ENCODE measurements at regions not wholly inside any gene's neighbourhood (a gene's known extent, or its start where the extent isn't known, plus 50 kb on each side); places are given as distances from the start of the nearest gene placed in this dataset.

DNA sequence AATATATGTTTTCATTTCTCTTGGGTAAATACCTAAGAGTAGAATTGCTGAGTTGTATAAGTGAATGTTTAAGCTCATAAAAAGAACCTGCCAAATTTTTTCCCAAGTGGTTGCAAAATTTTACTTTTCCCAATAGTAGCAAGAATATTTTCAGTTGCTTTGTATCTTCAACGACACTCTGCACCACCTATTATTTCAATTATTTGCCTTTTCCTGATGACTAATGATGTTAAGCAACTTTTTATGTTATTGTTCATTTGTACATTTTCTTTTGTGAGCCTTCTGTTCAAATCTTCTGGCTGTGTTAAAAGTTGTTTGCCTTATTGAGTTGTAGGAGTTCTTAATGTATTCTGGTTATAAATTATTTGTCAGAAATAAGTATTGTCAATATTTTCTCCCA lies 299.1 kb upstream of the NRIP1 start (continued):
- no peak for TF ChIP-seq BACH1 (IDR thresholded peaks at IDR 0.05; ENCODE audit: borderline replicate concordance)

DNA sequence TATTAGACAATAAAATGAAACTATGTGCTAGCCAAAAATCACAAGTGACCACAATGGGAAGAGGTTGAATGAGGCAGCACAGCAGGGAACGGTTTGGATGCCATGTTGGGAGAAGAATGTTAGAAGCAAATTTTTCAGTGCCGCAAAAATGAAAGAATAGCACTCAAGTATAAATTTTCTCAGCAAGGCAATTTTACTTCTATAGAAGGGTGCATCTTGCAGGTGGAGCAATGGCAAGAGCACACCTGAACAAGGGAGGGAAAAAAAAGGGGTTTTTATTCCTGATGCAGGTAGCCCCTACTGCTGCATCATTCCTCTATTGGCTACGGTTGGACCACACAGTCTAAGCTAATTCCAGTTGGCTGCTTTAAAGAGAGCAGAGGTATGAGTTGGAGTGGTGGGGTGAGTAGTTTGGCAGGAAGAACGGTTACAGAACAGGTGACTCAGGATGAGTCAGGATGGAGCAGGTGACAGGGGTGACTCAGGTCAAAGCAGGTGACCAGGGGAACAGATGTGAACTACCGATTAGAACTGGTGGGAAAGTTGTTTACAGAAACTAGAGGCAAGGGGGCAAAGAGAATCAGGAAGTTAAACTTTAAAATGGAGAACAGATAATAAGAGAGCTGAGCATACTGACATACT lies 301.1 kb upstream of the NRIP1 start:
- in situ Hi-C loops (cut with MboI): no loop called here
- Histone ChIP-seq H3K4me2 (ENCODE audit: control insufficient read depth, insufficient read depth) (no peak overlapping the region), H3K9me3 (replicated peaks; ENCODE audit: control insufficient read depth, insufficient read depth, low read length) (no peaks in the 10 kb centered on the region; the same call in 2 of the 3 replicates), H3K27me3 (replicated peaks in 1 of 2; ENCODE audit: control insufficient read depth in 2 of 2, insufficient read depth in 2 of 2, low read length in 1 of 2) (no peaks in the 10 kb centered on the region), H3K9ac (ENCODE audit: control insufficient read depth, insufficient read depth, low read length) (no peak overlapping the region), H3K4me1 (ENCODE audit: control insufficient read depth, insufficient read depth, low read length) (no peaks in the 10 kb centered on the region), H3K27ac (ENCODE audit: control insufficient read depth, insufficient read depth) (no peak overlapping the region), H3K79me2 (ENCODE audit: control insufficient read depth, insufficient read depth, low read length) (no peaks in the 10 kb centered on the region), H3K4me3 (no peak overlapping the region), H2AFZ (ENCODE audit: control insufficient read depth, low read depth, low read length) (no peak overlapping the region), H3K36me3 (ENCODE audit: control insufficient read depth in 2 of 2, insufficient read depth in 2 of 2, low read length in 1 of 2) (no peaks in the 10 kb centered on the region), H4K20me1 (ENCODE audit: control insufficient read depth, insufficient read depth) (no peaks in the 10 kb centered on the region)
- ATAC-seq (no peak), DNase-seq (ENCODE audit: low read depth, low spot score) (no peak), FAIRE-seq (no peak)
- BruUV-seq (replicated peaks): no TSS peak
- WGBS (ENCODE audit: insufficient coverage, insufficient replicate concordance, low lambda C conversion rate, missing lambda C conversion rate): 38% methylated on average over 5 of the region's 5 CpGs
- SMC1A ChIA-PET (ENCODE audit: uncharacterized antibody, unreplicated experiment): no interaction called here
- intact Hi-C loops (cut with micrococcal nuclease; ENCODE audit: unreplicated experiment): no loop called here
- POLR2A ChIA-PET: no interaction called here
- CTCF ChIA-PET: no interaction called here
- RAD21 ChIA-PET (ENCODE audit: unreplicated experiment): no interaction called here
- TF ChIP-seq BHLHE40 (IDR thresholded peaks at IDR 0.05; ENCODE audit: borderline replicate concordance in 1 of 2, low read depth in 2 of 2, low read length in 1 of 2) (no peak), EZH2 (IDR thresholded peaks at IDR 0.05; ENCODE audit: borderline replicate concordance, control insufficient read depth, low read depth, low read length) (no peak), ZBED1 (IDR thresholded peaks at IDR 0.05; ENCODE audit: borderline replicate concordance) (no peak), MEF2A (IDR thresholded peaks at IDR 0.05; ENCODE audit: insufficient read depth, low read depth, low read length) (no peak), MXI1 (IDR thresholded peaks at IDR 0.05; ENCODE audit: low read depth, low read length) (no peak), EED (IDR thresholded peaks at IDR 0.05; ENCODE audit: low read depth) (no peak), RUNX3 (IDR thresholded peaks at IDR 0.05; ENCODE audit: low read length) (no peak), NR2F1 (conservative IDR thresholded peaks at IDR 0.05) (no peak), ZZZ3 (IDR thresholded peaks at IDR 0.05; ENCODE audit: control insufficient read depth, insufficient read length, low read depth) (no peak), ESRRA (IDR thresholded peaks at IDR 0.05; ENCODE audit: low read length) (no peak), JUND (IDR thresholded peaks at IDR 0.05; ENCODE audit: low read depth, low read length) (no peak), IKZF2 (IDR thresholded peaks at IDR 0.05) (no peak), STAT1 (conservative IDR thresholded peaks at IDR 0.05) (no peak)
- TF ChIP-seq, protein P1, sequence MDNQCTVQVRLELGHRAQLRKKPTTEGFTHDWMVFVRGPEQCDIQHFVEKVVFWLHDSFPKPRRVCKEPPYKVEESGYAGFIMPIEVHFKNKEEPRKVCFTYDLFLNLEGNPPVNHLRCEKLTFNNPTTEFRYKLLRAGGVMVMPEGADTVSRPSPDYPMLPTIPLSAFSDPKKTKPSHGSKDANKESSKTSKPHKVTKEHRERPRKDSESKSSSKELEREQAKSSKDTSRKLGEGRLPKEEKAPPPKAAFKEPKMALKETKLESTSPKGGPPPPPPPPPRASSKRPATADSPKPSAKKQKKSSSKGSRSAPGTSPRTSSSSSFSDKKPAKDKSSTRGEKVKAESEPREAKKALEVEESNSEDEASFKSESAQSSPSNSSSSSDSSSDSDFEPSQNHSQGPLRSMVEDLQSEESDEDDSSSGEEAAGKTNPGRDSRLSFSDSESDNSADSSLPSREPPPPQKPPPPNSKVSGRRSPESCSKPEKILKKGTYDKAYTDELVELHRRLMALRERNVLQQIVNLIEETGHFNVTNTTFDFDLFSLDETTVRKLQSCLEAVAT (IDR thresholded peaks at IDR 0.05): no peak
- TF ChIP-seq, protein P2, sequence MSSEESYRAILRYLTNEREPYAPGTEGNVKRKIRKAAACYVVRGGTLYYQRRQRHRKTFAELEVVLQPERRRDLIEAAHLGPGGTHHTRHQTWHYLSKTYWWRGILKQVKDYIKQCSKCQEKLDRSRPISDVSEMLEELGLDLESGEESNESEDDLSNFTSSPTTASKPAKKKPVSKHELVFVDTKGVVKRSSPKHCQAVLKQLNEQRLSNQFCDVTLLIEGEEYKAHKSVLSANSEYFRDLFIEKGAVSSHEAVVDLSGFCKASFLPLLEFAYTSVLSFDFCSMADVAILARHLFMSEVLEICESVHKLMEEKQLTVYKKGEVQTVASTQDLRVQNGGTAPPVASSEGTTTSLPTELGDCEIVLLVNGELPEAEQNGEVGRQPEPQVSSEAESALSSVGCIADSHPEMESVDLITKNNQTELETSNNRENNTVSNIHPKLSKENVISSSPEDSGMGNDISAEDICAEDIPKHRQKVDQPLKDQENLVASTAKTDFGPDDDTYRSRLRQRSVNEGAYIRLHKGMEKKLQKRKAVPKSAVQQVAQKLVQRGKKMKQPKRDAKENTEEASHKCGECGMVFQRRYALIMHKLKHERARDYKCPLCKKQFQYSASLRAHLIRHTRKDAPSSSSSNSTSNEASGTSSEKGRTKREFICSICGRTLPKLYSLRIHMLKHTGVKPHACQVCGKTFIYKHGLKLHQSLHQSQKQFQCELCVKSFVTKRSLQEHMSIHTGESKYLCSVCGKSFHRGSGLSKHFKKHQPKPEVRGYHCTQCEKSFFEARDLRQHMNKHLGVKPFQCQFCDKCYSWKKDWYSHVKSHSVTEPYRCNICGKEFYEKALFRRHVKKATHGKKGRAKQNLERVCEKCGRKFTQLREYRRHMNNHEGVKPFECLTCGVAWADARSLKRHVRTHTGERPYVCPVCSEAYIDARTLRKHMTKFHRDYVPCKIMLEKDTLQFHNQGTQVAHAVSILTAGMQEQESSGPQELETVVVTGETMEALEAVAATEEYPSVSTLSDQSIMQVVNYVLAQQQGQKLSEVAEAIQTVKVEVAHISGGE (CRISPR knock-in tag; IDR thresholded peaks at IDR 0.05): no peak
- TF ChIP-seq, protein P3, sequence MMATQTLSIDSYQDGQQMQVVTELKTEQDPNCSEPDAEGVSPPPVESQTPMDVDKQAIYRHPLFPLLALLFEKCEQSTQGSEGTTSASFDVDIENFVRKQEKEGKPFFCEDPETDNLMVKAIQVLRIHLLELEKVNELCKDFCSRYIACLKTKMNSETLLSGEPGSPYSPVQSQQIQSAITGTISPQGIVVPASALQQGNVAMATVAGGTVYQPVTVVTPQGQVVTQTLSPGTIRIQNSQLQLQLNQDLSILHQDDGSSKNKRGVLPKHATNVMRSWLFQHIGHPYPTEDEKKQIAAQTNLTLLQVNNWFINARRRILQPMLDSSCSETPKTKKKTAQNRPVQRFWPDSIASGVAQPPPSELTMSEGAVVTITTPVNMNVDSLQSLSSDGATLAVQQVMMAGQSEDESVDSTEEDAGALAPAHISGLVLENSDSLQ (IDR thresholded peaks at IDR 0.05): no peak
